Activated T-helper 9 cell treated with anti-CD3 and anti-CD28 coated beads, Interleukin-2, amount 50 U/mL, for 16 hours (primary cell): ENCODE measurements at regions not wholly inside any gene's neighbourhood (a gene's known extent, or its start where the extent isn't known, plus 50 kb on each side); places are given as distances from the start of the nearest gene placed in this dataset.

ENCODE experiments used
- DNase-seq: peaks from one replicate; pipeline ENCODE4 v3.0.0-alpha.2; 2020; ENCODE audit warnings: low read depth

GRCh38 chr6:37556881-37557644 lies 57.4 kb upstream of the CCDC167 start:
- no peak for DNase-seq

GRCh38 chr6:37555040-37555781 lies 55.5 kb upstream of the CCDC167 start:
- no peak for DNase-seq

GRCh38 chr6:37554480-37554819 lies 54.8 kb upstream of the CCDC167 start:
- DNase-seq: no peak

- no peak for DNase-seq
Observed at GRCh38 chr6:37552267-37552666, 52.6 kb upstream of the CCDC167 start.

GRCh38 chr6:37551867-37552266 lies 52.2 kb upstream of the CCDC167 start:
- no peak for DNase-seq

GRCh38 chr6:37551446-37551845 lies 51.8 kb upstream of the CCDC167 start:
- DNase-seq: no peak

- no peak for DNase-seq
Observed at GRCh38 chr6:37551002-37551401, 51.3 kb upstream of the CCDC167 start.

GRCh38 chr6:37550191-37550831 lies 50.6 kb upstream of the CCDC167 start:
- DNase-seq: no peak

- DNase-seq: no peak
Observed at GRCh38 chr6:37549558-37549957, 49.9 kb upstream of the CCDC167 start.
